SK-MEL-5 (cell line): ENCODE measurements at regions not wholly inside any gene's neighbourhood (a gene's known extent, or its start where the extent isn't known, plus 50 kb on each side); places are given as distances from the start of the nearest gene placed in this dataset.
"Not testable (repeated sequence)": the region's sequence is repeated elsewhere in the genome, so short reads cannot be mapped to it uniquely, and the experiment has no call there.

Source experiments
- DNase-seq: peaks from one replicate; pipeline ENCODE4 v3.0.0-alpha.2; 2016; ENCODE audit warnings: low read depth, low spot score
- in situ Hi-C: cut with HindIII; loops from 2 replicates; pipeline ENCODE4 v1.10.0; 2016; ENCODE audit warnings: low sequenced_read_pairs, high pct_unique_total_duplicates, low pct_unique_long_range_greater_than_20kb

- DNase-seq: no peak
- in situ Hi-C loops: no loop called here
Measured at GRCh38 chr4:151459375-151459774, 50.4 kb downstream of the FHIP1A start.

GRCh38 chr4:151460434-151460833 lies 51.5 kb downstream of the FHIP1A start:
- in situ Hi-C loops: no loop called here

DNA sequence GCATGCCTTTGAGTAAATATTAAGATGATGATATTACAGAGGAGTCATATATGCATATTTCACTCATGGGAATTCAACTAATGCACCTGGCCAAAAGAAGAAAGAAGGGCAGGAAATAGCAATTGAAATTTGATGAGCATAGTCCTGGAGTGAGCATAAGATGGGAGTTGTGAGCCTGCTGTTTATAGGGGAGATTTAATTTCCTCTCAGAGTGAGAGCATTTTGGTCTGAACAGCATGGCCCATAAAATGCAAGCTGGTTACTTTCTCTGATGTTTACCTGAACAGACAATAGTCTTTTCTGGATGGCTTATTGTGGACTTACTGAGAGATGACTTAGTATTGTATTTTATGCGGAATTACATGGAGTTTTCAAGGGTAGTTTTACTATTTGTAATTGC lies 53.6 kb downstream of the FHIP1A start:
- in situ Hi-C loops: no loop called here
- no peak for DNase-seq

More at GRCh38 chr4:151460434-151460833, 51.5 kb downstream of the FHIP1A start:
- DNase-seq: no peak

- DNase-seq: no peak
- in situ Hi-C loops: no loop called here
Measured at GRCh38 chr4:151468715-151469696, 60.0 kb downstream of the FHIP1A start.

DNA sequence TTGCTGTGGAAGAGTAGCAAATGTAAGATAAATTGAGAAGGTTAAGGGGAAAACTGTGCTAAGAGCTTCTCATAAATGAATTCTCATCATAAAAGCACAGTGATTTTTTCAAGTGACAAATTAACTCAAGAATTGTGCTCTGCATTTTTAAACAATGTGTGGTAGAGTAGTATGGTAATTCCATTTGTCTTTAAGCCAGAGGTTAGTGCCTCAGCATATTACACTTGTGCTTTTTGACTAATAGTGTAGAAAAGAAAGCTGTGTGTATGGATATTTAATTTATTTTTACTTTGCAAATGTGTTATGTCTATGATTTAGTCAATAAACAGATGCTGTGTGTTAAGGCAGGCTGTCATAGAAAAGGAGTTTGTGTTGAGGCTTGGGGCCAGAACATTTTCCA lies 61.0 kb downstream of the FHIP1A start:
- no peak for DNase-seq
- in situ Hi-C loops: no loop called here

- no peak for DNase-seq
- in situ Hi-C loops: no loop called here
Measured at GRCh38 chr4:151471728-151472127, 62.8 kb downstream of the FHIP1A start.

- in situ Hi-C loops: no loop called here
- DNase-seq: no peak
Measured at GRCh38 chr4:151472297-151472696, 63.3 kb downstream of the FHIP1A start.

DNA sequence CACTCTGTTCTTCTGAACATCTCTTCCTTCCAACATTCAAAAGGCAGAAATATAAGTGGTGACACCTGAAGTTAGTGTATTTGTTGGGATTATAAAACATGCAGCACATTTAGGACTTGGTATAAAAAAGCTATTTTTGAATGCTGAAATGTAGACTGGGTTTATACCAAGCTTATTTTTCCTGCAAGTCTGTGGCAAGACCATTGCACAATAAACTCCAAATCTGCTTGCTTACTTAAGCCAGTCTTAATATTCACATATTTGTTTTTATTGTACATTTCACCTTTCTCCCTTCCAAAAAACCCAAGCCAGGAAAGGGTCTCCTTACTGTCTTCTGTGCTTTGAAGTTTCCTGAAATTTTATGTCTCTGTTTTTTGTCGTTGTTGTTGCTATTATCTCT lies 63.7 kb downstream of the FHIP1A start:
- DNase-seq: no peak
- in situ Hi-C loops: no loop called here

DNA sequence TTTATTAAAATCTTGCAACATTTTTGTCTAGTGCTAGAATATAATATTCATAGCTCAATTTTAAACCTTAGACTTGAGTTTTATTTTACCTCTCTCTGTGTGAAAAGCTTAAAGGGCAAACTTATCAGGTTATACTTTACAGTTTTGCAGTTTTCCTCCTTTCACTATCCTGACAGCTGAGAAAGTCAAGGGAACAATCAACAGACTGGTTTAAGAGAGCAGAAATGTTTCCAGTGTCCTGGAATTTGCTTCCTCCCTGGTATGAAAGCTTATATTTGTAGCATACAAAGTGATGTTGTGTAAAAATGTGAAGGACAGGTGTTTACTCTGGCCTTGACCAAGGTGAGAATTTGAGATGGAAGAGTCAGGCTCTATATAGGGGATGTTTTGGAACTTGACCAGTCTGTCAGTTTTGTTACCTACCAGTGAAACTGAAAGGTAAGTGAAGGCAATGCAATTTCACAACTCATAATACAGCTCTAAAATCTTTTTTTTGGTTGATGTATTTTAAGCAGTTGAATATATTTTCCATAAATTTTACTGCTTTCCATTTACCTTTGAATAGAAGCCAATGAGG lies 64.6 kb downstream of the FHIP1A start:
- in situ Hi-C loops: no loop called here
- DNase-seq: no peak

DNA sequence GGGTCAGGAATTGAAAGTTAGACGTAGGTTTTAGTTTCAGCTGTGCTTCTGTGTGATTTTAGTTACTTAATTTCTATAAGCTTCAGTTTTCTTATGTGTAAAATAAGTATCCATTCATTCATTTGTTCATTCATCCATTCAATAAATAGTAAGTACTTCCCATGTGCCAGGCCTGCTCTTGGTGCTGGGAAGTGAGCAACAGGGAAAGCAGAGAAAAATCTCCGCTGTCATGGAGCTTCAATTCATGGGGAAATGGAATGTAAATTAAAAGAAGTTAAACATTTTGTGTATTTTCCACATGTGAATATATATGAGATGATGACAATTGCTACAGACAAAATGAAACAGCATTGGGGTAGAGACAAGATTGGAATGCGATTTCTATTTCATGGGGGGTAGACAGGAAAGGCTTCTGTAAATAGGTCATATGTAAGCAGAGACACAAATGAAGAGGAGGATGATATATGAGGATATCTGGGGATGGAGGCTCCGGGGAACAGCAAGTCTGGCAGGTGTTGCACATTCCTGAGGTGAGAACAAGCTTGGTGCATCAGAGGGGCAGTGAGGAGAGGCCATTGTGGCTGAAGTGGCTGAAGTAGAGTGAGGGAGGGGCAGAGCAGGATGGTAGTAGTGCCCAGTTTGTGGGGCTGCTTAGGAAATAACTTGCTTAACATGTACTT lies 66.2 kb downstream of the FHIP1A start:
- DNase-seq: no peak
- in situ Hi-C loops: no loop called here

DNA sequence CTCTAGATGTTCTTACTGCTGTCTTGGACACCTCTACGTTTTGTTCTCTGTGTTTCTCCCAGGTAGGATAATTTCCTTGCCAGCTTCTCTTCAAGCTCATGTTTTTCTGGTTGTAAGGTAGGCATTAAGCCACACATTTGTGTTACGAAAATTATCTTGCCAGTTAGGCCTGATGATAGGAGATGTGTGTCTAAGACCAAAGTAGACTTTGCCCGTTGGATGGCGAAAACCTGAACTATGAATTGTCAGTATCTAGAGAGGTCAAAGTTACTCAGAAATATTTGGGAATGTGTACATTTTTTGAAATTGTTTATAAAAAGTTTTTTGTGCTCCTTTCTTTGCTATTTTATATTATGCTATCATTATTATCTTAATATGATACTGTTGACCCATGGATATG lies 72.8 kb downstream of the FHIP1A start:
- in situ Hi-C loops: no loop called here
- DNase-seq: no peak

DNA sequence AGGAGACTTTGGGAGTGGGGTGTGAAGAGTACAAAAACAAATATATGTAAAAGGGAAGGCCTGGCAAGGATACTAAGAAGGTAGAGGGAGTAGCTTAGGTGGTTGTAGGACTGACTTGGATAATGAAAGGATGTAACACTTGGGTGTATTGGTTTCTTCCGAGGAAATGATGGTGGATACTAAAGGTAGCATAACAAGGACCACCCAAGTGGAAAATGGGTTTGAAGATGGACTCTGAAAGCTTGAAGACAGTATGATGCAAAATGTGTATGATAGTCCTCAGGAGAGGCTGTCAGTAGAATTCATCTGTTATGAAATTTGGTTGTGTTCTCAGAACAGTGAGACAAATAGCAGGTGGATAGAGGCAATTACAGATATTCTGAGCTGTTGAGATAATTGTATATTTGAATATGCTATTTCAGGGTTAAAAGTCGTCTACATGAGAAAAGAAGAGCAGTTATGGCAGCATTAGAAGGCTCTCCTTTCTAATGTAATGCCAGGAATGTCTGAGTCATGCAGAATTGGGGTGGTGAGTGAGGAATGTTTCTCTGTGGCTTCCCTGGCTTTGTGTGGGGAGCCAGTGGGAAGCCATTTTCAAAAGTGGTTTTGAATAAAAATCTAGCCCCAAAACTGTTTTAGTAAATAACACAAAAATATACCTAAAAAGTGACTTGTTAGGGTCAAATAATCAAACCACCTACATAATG lies 75.6 kb downstream of the FHIP1A start:
- in situ Hi-C loops: no loop called here
- no peak for DNase-seq

- no peak for DNase-seq
- in situ Hi-C loops: no loop called here
Measured at GRCh38 chr4:151485541-151486131, 76.7 kb downstream of the FHIP1A start.

DNA sequence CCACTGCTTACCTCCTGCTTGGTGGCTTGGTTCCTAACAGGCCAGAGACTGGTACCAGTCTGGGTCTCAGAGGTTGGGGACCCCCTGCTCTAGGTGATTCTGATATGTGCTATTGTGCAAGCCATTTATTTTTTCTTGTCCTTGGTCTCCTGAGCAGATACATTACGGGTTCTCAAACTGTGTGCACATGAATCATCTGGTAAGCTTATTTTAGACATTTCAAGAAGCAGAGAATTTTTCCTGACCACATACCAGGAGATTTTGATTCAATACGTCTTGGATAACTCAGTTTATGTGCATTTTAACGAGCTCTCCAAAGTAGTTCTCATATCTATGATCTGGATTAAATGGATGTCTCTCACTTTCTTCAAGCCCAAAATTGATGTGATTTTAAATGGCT lies 77.2 kb downstream of the FHIP1A start:
- no peak for DNase-seq
- in situ Hi-C loops: no loop called here

GRCh38 chr4:151488968-151489367 lies 80.0 kb downstream of the FHIP1A start:
- DNase-seq: no peak
- in situ Hi-C loops: no loop called here

GRCh38 chr4:151489462-151490203 lies 80.7 kb downstream of the FHIP1A start:
- in situ Hi-C loops: no loop called here
- peak; percentile 4 for DNase-seq

- in situ Hi-C loops, DNase-seq: not testable (repeated sequence)
Measured at GRCh38 chr4:151495612-151496011, 86.6 kb downstream of the FHIP1A start.
